ENCODE measurements at regions not wholly inside any gene's neighbourhood (a gene's known extent, or its start where the extent isn't known, plus 50 kb on each side); places are given as distances from the start of the nearest gene placed in this dataset.

GRCh38 chr9:7490317-7491108, 309.1 kb downstream of the DMAC1 start:
- no peak for TF ChIP-seq POLR2AphosphoS5 (IDR thresholded peaks at IDR 0.05; ENCODE audit: low read depth, low read length)
- no peak for TF ChIP-seq POLR2A (IDR thresholded peaks at IDR 0.05; ENCODE audit: low read depth, low read length)
